Activated T-cell treated with anti-CD3 and anti-CD28 coated beads, Interleukin-2, amount 50 U/mL, for 24 hours (primary cell): ENCODE measurements at regions not wholly inside any gene's neighbourhood (a gene's known extent, or its start where the extent isn't known, plus 50 kb on each side); places are given as distances from the start of the nearest gene placed in this dataset.

Source experiments
- DNase-seq: peaks from one replicate; pipeline ENCODE4 v3.0.0-alpha.2; 2020
- H3K27ac Mint-ChIP-seq: 2 replicates; pipeline ENCODE4 v1.8.0; 2020; ENCODE audit warnings: mild to moderate bottlenecking, mixed read lengths
- H3K27me3 Mint-ChIP-seq: 2 replicates; pipeline ENCODE4 v1.8.0; 2020; ENCODE audit warnings: mixed read lengths
- H3K36me3 Mint-ChIP-seq: 2 replicates; pipeline ENCODE4 v1.8.0; 2020; ENCODE audit warnings: low read depth, mixed read lengths
- H3K4me1 Mint-ChIP-seq: 2 replicates; pipeline ENCODE4 v1.8.0; 2020; ENCODE audit warnings: low read depth, mixed read lengths
- H3K4me3 Mint-ChIP-seq: 2 replicates; pipeline ENCODE4 v1.8.0; 2020; ENCODE audit warnings: mild to moderate bottlenecking, moderate library complexity, mixed read lengths
- H3K9me3 Mint-ChIP-seq: 2 replicates; pipeline ENCODE4 v1.8.0; 2020; ENCODE audit warnings: mixed read lengths

DNA sequence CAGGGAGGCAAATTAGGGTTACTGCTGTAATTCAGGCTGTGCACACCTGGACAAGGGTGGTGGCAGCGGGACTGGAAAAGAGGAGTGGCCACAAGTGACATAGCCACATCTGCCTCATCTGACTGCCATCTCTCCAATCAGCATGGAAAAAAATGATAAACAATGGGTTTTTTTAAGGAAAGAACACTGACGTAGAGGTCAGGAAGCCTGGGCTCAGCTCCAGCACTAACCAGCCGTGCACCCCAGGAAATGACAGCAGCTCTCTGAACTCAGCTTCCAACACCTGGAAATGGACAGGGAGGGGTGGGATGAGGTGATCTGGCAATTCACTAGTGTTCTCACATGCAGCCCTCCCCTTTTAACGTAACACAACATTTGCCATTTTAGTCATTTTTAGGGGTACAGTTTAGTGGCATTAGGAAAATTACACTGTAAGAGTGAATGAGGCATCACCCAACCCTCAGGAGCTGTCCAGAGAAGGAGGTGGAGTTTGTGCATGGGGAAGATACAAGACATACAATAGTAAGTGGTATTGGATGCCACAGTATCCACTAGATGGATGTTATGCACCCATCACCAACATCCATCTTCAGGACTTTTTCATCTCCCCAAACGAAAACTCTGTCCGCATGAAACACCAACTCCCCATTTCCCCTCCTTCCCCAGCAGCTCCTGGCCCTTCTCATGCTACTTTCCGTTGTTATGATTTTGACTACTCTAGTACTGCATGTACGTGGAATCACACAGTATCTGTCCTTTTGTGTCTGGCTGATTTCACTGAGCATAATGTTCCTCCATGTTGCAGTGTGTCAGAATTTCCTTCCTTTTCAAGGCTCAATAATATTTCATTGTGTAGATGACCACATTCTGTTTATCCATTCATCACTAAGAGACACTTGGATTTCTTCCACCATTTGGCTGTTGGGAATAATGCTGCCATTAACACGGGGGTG, 215.5 kb upstream of the ECI2 start:
- H3K9me3 Mint-ChIP-seq = no peaks in the 10 kb centered on the region
- H3K4me3 Mint-ChIP-seq = no peak overlapping the region
- peaks cover 25% of the 10 kb centered on the region for H3K27me3 Mint-ChIP-seq
- no peaks in the 10 kb centered on the region for H3K4me1 Mint-ChIP-seq
- H3K27ac Mint-ChIP-seq = no peak overlapping the region
- no peaks in the 10 kb centered on the region for H3K36me3 Mint-ChIP-seq
- no peak for DNase-seq

DNA sequence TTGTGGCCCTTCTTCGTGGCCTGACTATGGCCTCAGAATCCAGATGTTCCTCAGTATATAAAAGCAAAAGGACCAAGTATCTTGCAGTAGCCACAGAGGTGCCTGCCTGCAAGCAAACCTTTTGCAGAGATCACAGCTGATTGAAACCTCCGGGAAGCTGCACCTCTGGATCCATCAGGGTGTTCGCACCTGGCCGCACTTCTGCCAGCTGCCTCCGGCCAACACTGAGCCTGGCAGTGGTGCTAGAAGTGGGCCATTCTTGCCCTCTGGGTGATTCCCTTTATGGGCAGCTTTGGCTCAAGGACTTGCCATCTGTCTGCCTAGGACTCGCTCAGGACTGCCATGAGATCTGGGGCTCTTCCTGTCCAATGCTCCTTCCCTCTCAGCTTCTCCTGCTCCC, 214.6 kb upstream of the ECI2 start:
- no peak overlapping the region for H3K27ac Mint-ChIP-seq

DNA sequence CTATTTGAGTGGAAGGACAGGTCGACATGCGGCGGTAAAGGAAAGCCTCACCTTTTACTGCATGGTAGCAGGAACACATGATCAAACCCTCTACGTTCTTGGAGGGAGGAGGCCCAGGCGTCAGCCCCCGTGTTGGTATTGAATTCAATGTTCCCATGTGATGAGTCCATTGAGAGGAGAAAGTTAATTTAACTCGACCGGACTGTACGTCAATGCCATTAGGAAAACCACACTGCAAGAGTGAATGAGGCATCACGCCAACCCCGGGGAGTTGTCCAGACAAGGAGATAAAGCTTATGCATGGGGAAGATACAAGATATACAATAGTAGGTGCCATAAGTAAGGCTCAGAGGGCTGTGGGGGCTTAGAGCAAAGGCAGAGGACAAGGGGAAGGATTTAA, 213.9 kb upstream of the ECI2 start:
- H3K27me3 Mint-ChIP-seq = peaks cover 29% of the 10 kb centered on the region
- no peaks in the 10 kb centered on the region for H3K9me3 Mint-ChIP-seq
- no peak overlapping the region for H3K4me3 Mint-ChIP-seq
- DNase-seq = no peak
- H3K27ac Mint-ChIP-seq = no peak overlapping the region
- no peaks in the 10 kb centered on the region for H3K36me3 Mint-ChIP-seq
- H3K4me1 Mint-ChIP-seq = no peaks in the 10 kb centered on the region

More for the DNA sequence above, 214.6 kb upstream of the ECI2 start:
- DNase-seq = no peak
- Mint-ChIP-seq H3K27me3 (peaks cover 29% of the 10 kb centered on the region), H3K36me3 (no peaks in the 10 kb centered on the region), H3K9me3 (no peaks in the 10 kb centered on the region), H3K4me3 (no peak overlapping the region), H3K4me1 (no peaks in the 10 kb centered on the region)

DNA sequence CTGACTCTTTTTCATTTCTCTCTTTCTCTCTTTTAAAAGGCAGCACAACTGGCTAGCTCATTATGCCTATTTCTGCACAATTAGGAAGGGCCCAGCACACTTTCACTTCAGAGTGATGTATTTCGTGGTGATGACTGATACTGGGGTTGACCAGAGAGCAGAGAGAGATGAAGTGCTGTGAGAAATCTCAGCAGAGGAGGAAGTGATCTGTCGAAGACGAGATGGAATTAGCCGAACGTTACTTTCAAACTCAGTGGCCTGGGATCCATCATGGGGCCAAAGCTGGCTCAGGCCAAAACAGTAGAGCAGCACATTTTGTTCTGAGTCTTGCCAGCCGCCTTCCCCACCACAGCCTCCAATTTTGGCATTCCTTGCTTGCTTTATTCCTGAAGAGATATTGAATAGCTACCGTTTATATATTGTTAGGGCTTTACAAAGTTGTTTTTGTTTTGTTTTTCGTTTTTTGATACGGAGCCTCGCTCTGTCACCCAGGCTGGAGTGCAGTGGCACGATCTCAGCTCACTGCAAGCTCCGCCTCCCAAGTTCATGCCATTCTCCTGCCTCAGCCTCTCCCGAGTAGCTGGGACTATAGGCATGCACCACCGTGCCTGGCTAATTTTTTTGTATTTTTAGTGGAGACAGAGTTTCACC, 213.2 kb upstream of the ECI2 start:
- Mint-ChIP-seq H3K27ac (no peak overlapping the region), H3K27me3 (peaks cover 29% of the 10 kb centered on the region), H3K4me3 (no peak overlapping the region), H3K9me3 (no peaks in the 10 kb centered on the region), H3K36me3 (no peaks in the 10 kb centered on the region), H3K4me1 (no peaks in the 10 kb centered on the region)
- no peak for DNase-seq

DNA sequence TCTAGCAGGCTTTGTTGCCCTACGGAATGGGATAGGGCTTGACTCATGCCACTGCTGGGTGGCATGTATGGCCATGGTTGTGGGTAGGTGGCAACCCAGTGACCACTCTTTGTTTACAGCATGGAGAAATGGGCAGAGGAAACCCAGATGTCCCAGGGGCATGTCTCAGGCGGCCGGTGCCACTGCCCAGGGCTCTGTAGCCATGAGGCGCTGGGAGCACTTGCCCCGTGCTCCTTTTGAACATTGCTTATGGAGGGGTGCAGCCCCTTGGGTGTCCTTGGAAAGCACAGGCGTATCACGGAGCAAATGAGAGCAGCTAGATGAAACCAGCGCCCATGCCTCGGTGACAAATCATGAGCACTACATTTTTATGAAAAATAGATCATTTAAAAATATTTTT, 212.5 kb upstream of the ECI2 start:
- H3K27ac Mint-ChIP-seq = no peak overlapping the region
- H3K27me3 Mint-ChIP-seq = peaks cover 29% of the 10 kb centered on the region
- no peak for DNase-seq
- H3K4me3 Mint-ChIP-seq = no peak overlapping the region
- no peaks in the 10 kb centered on the region for H3K9me3 Mint-ChIP-seq
- no peaks in the 10 kb centered on the region for H3K36me3 Mint-ChIP-seq
- no peaks in the 10 kb centered on the region for H3K4me1 Mint-ChIP-seq

DNA sequence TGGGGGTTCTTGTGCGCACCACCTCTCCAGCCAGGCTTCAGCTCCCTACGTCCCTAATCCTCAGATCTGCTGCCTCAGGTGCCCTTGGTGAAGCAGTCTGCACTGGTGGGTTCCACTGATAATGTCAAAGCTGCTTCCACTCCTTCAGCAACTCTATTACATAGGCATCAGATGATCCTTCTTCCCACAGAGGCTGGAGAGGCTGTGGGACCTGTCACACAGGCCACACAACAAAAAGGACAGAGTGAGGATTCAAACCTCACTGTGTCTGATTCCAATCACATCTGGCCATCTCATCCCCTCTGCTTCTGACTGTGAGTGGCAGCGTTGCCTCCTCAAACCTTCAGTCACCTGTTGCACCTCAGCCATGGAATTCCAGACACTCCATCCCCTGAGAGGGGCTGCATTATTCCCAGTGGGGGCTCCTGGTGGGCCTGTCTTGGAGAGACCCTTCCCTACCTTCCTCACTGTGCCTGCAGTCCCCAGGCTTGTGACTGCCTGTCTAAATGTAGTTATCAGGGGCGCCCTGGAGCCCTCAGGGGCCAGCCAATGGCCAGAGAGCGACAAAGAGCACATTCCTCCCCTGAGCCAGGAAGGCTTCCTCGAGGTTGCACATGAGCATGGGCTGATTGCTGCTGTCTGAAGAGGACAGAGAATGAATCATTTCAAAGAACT, 211.4 kb upstream of the ECI2 start:
- DNase-seq = no peak
- H3K27ac Mint-ChIP-seq = no peak overlapping the region
- no peaks in the 10 kb centered on the region for H3K36me3 Mint-ChIP-seq
- H3K9me3 Mint-ChIP-seq = no peaks in the 10 kb centered on the region
- H3K4me3 Mint-ChIP-seq = no peak overlapping the region
- H3K27me3 Mint-ChIP-seq = peaks cover 26% of the 10 kb centered on the region
- peaks cover 2% of the 10 kb centered on the region for H3K4me1 Mint-ChIP-seq

DNA sequence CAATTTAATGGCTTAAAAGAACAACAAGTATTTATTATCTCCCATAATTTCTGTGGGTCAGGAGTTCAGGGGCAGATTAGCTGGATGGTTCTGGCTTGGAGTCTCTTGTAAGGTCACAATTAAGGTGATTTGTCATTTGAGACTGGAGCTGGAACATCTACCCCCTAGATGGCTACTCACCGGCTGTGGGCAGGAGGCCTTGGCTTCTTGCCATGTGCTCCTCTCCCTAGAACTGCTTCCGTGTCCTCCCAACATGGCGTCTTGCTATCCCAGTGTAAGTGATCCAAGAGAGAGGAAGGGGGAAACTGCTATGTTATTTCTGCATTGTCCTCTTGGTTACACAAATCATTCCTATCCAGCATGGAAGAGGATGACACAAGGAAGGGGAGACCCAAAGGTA, 210.2 kb upstream of the ECI2 start:
- no peak overlapping the region for H3K4me3 Mint-ChIP-seq
- H3K4me1 Mint-ChIP-seq = peaks cover 2% of the 10 kb centered on the region
- no peaks in the 10 kb centered on the region for H3K36me3 Mint-ChIP-seq
- H3K27me3 Mint-ChIP-seq = peaks cover 27% of the 10 kb centered on the region
- DNase-seq = no peak
- no peak overlapping the region for H3K27ac Mint-ChIP-seq
- no peaks in the 10 kb centered on the region for H3K9me3 Mint-ChIP-seq

DNA sequence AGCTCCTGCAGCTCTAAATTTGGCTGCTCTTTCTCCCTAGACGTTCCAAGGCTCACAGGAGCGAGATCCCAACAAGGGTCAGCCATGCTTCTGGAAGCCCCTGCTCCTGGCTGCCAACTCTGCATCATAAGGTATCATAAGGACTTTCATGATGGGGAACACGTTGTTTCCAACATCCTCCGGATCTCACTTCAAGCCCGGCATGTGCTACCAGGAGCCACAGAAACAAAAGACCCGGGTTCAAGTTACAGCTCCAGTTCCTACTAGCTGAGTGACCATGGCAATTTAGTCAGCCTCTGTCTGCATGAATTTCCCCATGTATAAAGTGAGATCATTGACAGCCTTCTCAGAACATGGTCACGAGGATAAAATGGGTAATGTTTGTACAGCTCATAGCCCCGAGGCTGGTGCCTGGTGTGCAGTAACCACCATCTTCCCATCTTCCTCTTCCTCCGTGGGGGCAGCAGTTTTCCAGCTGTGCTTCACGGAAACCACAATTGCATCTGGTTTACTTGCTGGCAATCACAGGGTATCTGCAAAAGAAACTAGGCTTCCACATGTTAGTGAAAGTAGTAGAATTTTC, 209.0 kb upstream of the ECI2 start:
- Mint-ChIP-seq H3K27me3 (peaks cover 27% of the 10 kb centered on the region), H3K9me3 (no peaks in the 10 kb centered on the region), H3K4me1 (peaks cover 2% of the 10 kb centered on the region), H3K4me3 (no peak overlapping the region), H3K27ac (no peak overlapping the region), H3K36me3 (no peaks in the 10 kb centered on the region)
- no peak for DNase-seq

DNA sequence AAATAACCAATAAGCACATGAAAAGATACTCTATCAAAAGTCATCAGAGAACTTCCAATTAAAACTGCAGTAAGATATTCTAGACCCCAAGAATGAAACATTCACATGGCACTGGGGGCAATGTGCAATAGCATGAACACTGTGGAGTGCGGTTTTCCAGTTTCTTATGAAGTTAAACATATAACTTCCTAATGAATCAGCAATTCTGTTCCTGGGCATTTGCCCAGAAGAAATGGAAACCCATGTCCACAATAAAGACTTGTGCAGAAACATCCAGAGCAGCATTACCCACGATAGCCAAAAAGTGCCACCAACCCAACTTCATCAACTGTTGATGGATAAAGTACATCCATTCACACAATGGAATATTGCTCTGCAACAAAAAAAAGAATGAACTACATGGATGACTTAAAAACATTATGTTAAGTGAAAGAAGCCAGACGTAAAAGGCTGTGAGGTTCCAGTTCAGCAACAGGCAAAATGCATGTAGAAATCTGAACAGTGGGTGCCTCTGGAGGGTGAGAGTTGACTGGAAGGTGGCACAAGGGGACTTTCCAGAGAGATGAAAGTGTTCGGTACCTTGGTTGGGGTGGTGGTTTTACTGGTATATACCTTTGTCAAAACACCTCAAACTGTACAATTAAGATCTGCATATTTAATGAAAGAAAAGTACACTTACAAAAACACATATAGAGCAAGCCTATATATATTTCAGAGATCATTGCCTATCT, 207.2 kb upstream of the ECI2 start:
- H3K4me1 Mint-ChIP-seq = peaks cover 2% of the 10 kb centered on the region
- no peak for DNase-seq
- H3K4me3 Mint-ChIP-seq = no peak overlapping the region
- H3K27ac Mint-ChIP-seq = no peak overlapping the region
- H3K27me3 Mint-ChIP-seq = peaks cover 23% of the 10 kb centered on the region
- H3K36me3 Mint-ChIP-seq = no peaks in the 10 kb centered on the region
- no peaks in the 10 kb centered on the region for H3K9me3 Mint-ChIP-seq

DNA sequence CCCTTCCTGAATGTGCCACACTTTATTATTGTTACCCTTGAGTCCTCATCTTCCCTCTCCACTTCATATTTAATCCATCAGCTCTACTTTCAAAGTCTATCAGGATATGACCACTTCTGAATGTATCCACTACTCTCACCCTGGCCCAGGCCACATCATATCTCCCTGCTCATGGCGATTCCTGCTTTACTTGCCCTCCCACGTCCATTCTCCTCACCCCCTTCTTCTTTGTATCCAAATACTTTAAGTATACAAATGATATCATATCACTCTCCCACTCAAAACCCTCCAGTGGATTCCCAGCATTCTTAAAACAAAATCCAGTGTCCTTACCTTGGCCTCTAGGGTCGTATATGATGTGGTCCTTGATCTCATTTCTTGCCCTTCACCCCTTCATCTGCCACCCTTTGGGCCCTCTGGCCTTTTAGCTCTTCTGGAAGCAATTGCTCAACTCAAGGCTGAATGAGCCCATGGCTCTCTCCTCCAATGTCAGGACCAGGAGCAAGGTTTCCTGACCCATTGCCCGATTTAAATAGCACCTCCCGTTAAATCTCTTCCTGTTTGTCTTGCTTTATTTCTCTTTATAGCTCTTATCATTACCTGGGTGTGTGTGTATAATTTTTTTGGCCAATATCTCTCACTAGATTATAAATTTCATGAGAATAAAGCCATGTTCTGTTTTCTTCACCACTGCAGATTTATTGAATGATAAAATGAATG, 205.9 kb upstream of the ECI2 start:
- Mint-ChIP-seq H3K4me1 (peaks cover 2% of the 10 kb centered on the region), H3K27me3 (peaks cover 17% of the 10 kb centered on the region), H3K4me3 (no peak overlapping the region), H3K9me3 (no peaks in the 10 kb centered on the region), H3K36me3 (no peaks in the 10 kb centered on the region), H3K27ac (no peak overlapping the region)
- no peak for DNase-seq

DNA sequence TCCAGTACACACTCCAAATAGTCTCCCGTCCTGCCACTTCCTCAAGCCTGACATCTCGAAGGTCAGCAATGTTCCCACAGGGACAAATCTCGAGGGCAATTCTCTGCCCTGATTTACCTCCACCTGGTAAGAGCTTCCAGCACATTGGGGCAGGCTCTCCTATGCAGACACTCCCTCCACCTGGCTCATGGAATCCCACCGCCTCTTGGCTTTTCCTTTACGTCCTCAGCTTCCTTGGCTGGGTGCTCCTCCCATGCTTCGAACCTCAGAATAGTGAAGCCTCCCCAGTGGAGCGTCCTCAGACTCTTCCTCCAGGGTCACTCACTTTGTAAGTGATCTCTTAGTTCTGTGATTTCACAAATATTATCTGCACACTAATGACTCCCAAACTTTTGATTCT, 205.2 kb upstream of the ECI2 start:
- H3K4me3 Mint-ChIP-seq = no peak overlapping the region
- H3K27ac Mint-ChIP-seq = no peak overlapping the region
- no peak for DNase-seq
- peaks cover 14% of the 10 kb centered on the region for H3K27me3 Mint-ChIP-seq
- no peaks in the 10 kb centered on the region for H3K9me3 Mint-ChIP-seq
- H3K4me1 Mint-ChIP-seq = peaks cover 2% of the 10 kb centered on the region
- H3K36me3 Mint-ChIP-seq = no peaks in the 10 kb centered on the region

DNA sequence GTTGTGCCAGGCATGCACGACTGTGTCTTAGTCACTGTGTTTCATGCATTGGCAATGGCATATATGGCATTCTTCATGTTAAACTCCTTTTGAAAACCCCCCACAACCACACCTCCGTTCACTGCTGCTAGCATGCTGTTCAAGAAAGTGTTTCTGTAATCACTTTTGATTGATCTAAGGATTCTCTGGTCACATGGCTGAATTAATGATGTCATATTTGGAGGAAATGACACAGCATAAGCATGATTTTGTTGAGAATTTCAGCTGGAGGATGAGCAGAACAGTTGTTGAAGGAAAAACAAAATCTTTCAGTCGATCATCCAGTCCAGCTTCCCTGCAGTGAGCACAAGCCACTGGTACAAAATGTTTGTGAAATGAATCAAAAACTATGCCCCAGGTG, 203.5 kb upstream of the ECI2 start:
- DNase-seq = no peak
- no peaks in the 10 kb centered on the region for H3K9me3 Mint-ChIP-seq
- H3K27ac Mint-ChIP-seq = no peak overlapping the region
- H3K4me1 Mint-ChIP-seq = peaks cover 2% of the 10 kb centered on the region
- H3K36me3 Mint-ChIP-seq = no peaks in the 10 kb centered on the region
- H3K4me3 Mint-ChIP-seq = no peak overlapping the region
- peaks cover 17% of the 10 kb centered on the region for H3K27me3 Mint-ChIP-seq

DNA sequence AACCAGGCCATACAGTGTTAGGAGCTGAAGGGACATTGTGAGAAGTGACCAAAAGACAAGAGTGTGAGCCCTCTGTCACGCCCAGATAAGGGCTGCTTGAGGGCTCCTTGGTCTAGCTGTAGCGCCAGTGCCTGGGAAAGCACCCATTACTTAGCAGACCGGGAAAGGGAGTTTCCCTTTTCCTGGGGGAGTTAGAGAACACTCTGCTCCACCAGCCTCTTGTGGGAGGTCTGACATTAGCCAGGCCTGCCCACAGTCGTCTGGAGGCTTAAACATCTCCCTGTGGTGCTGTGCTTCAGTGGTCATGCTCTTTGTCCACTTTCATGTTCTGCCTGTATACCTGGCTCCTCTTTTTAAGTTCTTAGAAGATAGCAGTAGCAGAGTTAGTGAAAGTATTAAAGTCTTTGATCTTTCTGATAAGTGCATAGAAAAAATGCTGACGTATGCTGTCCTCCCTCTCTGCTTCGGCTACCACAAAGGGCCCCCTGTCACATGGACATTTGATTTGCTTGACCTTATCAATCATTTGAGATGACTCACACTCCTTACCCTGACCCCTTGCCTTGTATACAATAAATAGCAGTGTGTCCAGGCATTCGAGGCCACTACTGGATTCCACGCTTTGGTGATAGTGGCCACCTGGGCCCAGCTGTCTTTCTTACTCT, 201.5 kb upstream of the ECI2 start:
- H3K4me1 Mint-ChIP-seq = no peaks in the 10 kb centered on the region
- no peaks in the 10 kb centered on the region for H3K9me3 Mint-ChIP-seq
- no peak overlapping the region for H3K27ac Mint-ChIP-seq
- no peak for DNase-seq
- peaks cover 14% of the 10 kb centered on the region for H3K27me3 Mint-ChIP-seq
- H3K36me3 Mint-ChIP-seq = no peaks in the 10 kb centered on the region
- no peak overlapping the region for H3K4me3 Mint-ChIP-seq
